ENCODE measurements at regions not wholly inside any gene's neighbourhood (a gene's known extent, or its start where the extent isn't known, plus 50 kb on each side); places are given as distances from the start of the nearest gene placed in this dataset.

GRCh38 chr1:80384083-80384830 is 1377.7 kb upstream of the ADGRL4 start:
- H3K9me3 ChIP-seq (ENCODE audit: control insufficient read depth, insufficient read depth, low read length), result no peaks in the 10 kb centered on the region
- H3K9ac ChIP-seq (ENCODE audit: low read depth, low read length), result no peak overlapping the region
- no peaks in the 10 kb centered on the region for H3K36me3 ChIP-seq (ENCODE audit: control insufficient read depth, insufficient read depth, low read length)
- H3K4me3 ChIP-seq (ENCODE audit: low read depth, low read length), result no peak overlapping the region
- no peaks in the 10 kb centered on the region for H3K27me3 ChIP-seq (ENCODE audit: control insufficient read depth, insufficient read depth, low read length)
- H3K4me1 ChIP-seq (ENCODE audit: control insufficient read depth, insufficient read depth, low read length), result peaks cover 9% of the 10 kb centered on the region; the same call in 1 of the 2 replicates
- no peak overlapping the region for H3K27ac ChIP-seq (ENCODE audit: low read depth, low read length)

DNA sequence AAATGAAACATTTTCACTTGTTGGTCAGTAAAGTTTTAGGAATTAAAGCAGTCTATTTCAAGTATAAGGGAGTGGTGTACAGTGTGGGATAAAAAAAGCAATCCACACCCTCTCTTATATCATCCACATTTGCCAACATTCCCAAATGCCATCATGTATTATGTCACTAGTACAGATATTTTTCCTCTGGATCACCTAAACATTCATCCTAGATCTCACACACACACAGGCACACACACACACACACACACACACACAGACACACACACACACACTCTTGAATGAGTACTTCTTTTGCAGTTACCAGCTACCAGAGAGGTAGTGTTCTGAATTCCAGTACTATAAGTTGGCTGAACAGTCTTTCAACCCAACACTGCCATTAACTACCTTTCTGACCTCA is 1369.1 kb upstream of the ADGRL4 start:
- H3K9me3 ChIP-seq (ENCODE audit: control insufficient read depth, insufficient read depth, low read length), result no peaks in the 10 kb centered on the region
- no peak overlapping the region for H3K27ac ChIP-seq (ENCODE audit: low read depth, low read length)

DNA sequence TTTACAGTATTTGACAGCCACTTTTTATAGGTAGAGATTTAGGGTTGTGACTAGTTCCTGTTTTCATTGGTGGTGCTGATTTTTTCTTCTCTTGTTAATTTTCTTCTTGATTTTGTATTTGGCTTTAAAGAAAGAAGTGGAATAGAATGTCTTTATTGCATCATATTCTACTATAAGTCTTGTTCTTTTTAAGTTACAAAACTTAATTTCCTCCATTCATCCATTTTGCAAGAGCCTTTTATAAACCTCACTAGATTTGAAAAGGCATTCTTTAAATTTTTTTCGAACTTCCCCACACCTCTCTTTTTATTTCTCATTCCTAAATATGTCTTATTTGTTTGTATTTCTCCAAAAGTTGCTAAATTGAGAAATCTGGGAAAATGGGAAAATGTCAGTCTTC is 1368.6 kb upstream of the ADGRL4 start:
- Histone ChIP-seq H3K9me3 (ENCODE audit: control insufficient read depth, insufficient read depth, low read length) (no peaks in the 10 kb centered on the region), H3K27ac (ENCODE audit: low read depth, low read length) (no peak overlapping the region), H3K36me3 (ENCODE audit: control insufficient read depth, insufficient read depth, low read length) (no peaks in the 10 kb centered on the region)

More for the DNA sequence above, 1369.1 kb upstream of the ADGRL4 start:
- Histone ChIP-seq H3K4me1 (ENCODE audit: control insufficient read depth, insufficient read depth, low read length) (no peaks in the 10 kb centered on the region), H3K9ac (ENCODE audit: low read depth, low read length) (no peak overlapping the region), H3K4me3 (ENCODE audit: low read depth, low read length) (no peak overlapping the region), H3K27me3 (ENCODE audit: control insufficient read depth, insufficient read depth, low read length) (no peaks in the 10 kb centered on the region), H3K36me3 (ENCODE audit: control insufficient read depth, insufficient read depth, low read length) (no peaks in the 10 kb centered on the region)

GRCh38 chr1:80369780-80370179 is 1363.2 kb upstream of the ADGRL4 start:
- Histone ChIP-seq H3K4me3 (ENCODE audit: low read depth, low read length) (no peak overlapping the region), H3K4me1 (ENCODE audit: control insufficient read depth, insufficient read depth, low read length) (peaks cover 6% of the 10 kb centered on the region; the same call in 1 of the 2 replicates), H3K9ac (ENCODE audit: low read depth, low read length) (no peak overlapping the region), H3K36me3 (ENCODE audit: control insufficient read depth, insufficient read depth, low read length) (no peaks in the 10 kb centered on the region), H3K9me3 (ENCODE audit: control insufficient read depth, insufficient read depth, low read length) (no peaks in the 10 kb centered on the region), H3K27me3 (ENCODE audit: control insufficient read depth, insufficient read depth, low read length) (no peaks in the 10 kb centered on the region), H3K27ac (ENCODE audit: low read depth, low read length) (no peak overlapping the region)

More for the DNA sequence above, 1368.6 kb upstream of the ADGRL4 start:
- Histone ChIP-seq H3K9ac (ENCODE audit: low read depth, low read length) (no peak overlapping the region), H3K27me3 (ENCODE audit: control insufficient read depth, insufficient read depth, low read length) (no peaks in the 10 kb centered on the region), H3K4me1 (ENCODE audit: control insufficient read depth, insufficient read depth, low read length) (no peaks in the 10 kb centered on the region), H3K4me3 (ENCODE audit: low read depth, low read length) (no peak overlapping the region)

- no peak overlapping the region for H3K9ac ChIP-seq (ENCODE audit: low read depth, low read length)
- H3K4me1 ChIP-seq (ENCODE audit: control insufficient read depth, insufficient read depth, low read length), result peaks cover 6% of the 10 kb centered on the region; the same call in 1 of the 2 replicates
- H3K27ac ChIP-seq (ENCODE audit: low read depth, low read length), result no peak overlapping the region
- no peaks in the 10 kb centered on the region for H3K9me3 ChIP-seq (ENCODE audit: control insufficient read depth, insufficient read depth, low read length)
- H3K27me3 ChIP-seq (ENCODE audit: control insufficient read depth, insufficient read depth, low read length), result no peaks in the 10 kb centered on the region
- H3K4me3 ChIP-seq (ENCODE audit: low read depth, low read length), result no peak overlapping the region
- H3K36me3 ChIP-seq (ENCODE audit: control insufficient read depth, insufficient read depth, low read length), result no peaks in the 10 kb centered on the region
Observed at GRCh38 chr1:80367058-80367457, 1360.5 kb upstream of the ADGRL4 start.

DNA sequence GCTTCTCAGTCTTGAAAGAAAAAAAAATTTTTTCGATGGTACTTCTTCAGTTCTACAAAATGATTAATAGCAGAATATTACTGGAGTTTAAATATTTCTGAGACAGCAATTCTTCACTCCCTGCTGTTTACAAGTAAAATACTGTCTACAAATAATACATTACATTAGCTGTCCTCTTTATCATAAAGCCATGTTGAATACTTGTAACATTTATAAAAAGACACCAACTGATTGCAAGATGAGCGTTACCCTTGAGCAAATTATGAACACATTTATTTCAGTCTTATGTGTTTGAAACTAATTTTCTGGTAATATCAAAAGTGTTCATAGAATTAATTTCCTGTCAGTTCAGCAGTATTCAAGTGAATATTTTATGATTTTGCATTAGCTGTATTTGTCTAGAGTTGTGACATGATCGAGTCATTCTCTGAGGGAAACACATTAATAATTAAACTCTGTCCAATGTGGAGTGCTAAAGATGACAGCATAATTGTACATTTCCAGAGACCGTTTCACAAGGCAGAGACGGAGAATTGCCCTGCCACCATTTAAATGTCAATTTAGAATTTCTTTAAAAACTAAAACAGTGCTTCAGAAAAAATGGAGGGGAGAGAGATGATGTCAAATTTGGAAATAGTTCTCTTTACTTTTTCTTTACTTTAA is 1359.0 kb upstream of the ADGRL4 start:
- Histone ChIP-seq H3K9me3 (ENCODE audit: control insufficient read depth, insufficient read depth, low read length) (no peaks in the 10 kb centered on the region), H3K27ac (ENCODE audit: low read depth, low read length) (no peak overlapping the region), H3K27me3 (ENCODE audit: control insufficient read depth, insufficient read depth, low read length) (no peaks in the 10 kb centered on the region), H3K36me3 (ENCODE audit: control insufficient read depth, insufficient read depth, low read length) (no peaks in the 10 kb centered on the region), H3K4me1 (ENCODE audit: control insufficient read depth, insufficient read depth, low read length) (peaks cover 6% of the 10 kb centered on the region; the same call in 1 of the 2 replicates), H3K4me3 (ENCODE audit: low read depth, low read length) (no peak overlapping the region), H3K9ac (ENCODE audit: low read depth, low read length) (no peak overlapping the region)

GRCh38 chr1:80363689-80364475 is 1357.4 kb upstream of the ADGRL4 start:
- peaks cover 6% of the 10 kb centered on the region; the same call in 1 of the 2 replicates for H3K4me1 ChIP-seq (ENCODE audit: control insufficient read depth, insufficient read depth, low read length)
- no peaks in the 10 kb centered on the region for H3K36me3 ChIP-seq (ENCODE audit: control insufficient read depth, insufficient read depth, low read length)
- H3K9me3 ChIP-seq (ENCODE audit: control insufficient read depth, insufficient read depth, low read length), result no peaks in the 10 kb centered on the region
- H3K9ac ChIP-seq (ENCODE audit: low read depth, low read length), result no peak overlapping the region
- H3K27me3 ChIP-seq (ENCODE audit: control insufficient read depth, insufficient read depth, low read length), result no peaks in the 10 kb centered on the region
- no peak overlapping the region for H3K27ac ChIP-seq (ENCODE audit: low read depth, low read length)
- H3K4me3 ChIP-seq (ENCODE audit: low read depth, low read length), result no peak overlapping the region

- Histone ChIP-seq H3K27ac (ENCODE audit: low read depth, low read length) (no peak overlapping the region), H3K9me3 (ENCODE audit: control insufficient read depth, insufficient read depth, low read length) (no peaks in the 10 kb centered on the region), H3K4me1 (ENCODE audit: control insufficient read depth, insufficient read depth, low read length) (no peaks in the 10 kb centered on the region)
Observed at GRCh38 chr1:80359666-80360065, 1353.1 kb upstream of the ADGRL4 start.

DNA sequence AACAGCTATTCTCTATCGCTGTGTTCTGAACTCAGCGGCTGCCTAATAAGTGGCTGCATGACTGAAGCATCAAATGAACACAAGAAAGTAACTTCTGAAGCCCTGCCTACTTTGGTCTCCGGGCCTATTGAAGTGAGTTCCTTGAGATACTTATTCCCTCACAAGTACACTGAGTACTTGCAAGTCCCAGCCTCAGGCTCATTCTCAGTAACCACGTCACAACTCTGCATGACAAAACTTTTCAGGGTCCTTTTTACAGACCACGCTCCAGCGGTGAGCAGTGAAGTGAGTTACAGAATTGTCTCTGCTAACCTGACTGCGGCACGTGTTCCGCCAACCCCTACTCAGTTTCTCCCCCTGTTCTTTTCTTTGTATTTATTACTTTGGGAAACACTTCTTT is 1342.7 kb upstream of the ADGRL4 start:
- Histone ChIP-seq H3K9me3 (ENCODE audit: control insufficient read depth, insufficient read depth, low read length) (no peaks in the 10 kb centered on the region), H3K4me1 (ENCODE audit: control insufficient read depth, insufficient read depth, low read length) (no peaks in the 10 kb centered on the region), H3K27me3 (ENCODE audit: control insufficient read depth, insufficient read depth, low read length) (no peaks in the 10 kb centered on the region), H3K9ac (ENCODE audit: low read depth, low read length) (no peak overlapping the region), H3K27ac (ENCODE audit: low read depth, low read length) (no peak overlapping the region), H3K4me3 (ENCODE audit: low read depth, low read length) (no peak overlapping the region), H3K36me3 (ENCODE audit: control insufficient read depth, insufficient read depth, low read length) (no peaks in the 10 kb centered on the region)

More at GRCh38 chr1:80359666-80360065, 1353.1 kb upstream of the ADGRL4 start:
- no peaks in the 10 kb centered on the region for H3K27me3 ChIP-seq (ENCODE audit: control insufficient read depth, insufficient read depth, low read length)
- H3K9ac ChIP-seq (ENCODE audit: low read depth, low read length), result no peak overlapping the region
- H3K4me3 ChIP-seq (ENCODE audit: low read depth, low read length), result no peak overlapping the region
- H3K36me3 ChIP-seq (ENCODE audit: control insufficient read depth, insufficient read depth, low read length), result no peaks in the 10 kb centered on the region

- Histone ChIP-seq H3K9ac (ENCODE audit: low read depth, low read length) (no peak overlapping the region), H3K9me3 (ENCODE audit: control insufficient read depth, insufficient read depth, low read length) (no peaks in the 10 kb centered on the region), H3K27ac (ENCODE audit: low read depth, low read length) (no peak overlapping the region), H3K36me3 (ENCODE audit: control insufficient read depth, insufficient read depth, low read length) (no peaks in the 10 kb centered on the region), H3K27me3 (ENCODE audit: control insufficient read depth, insufficient read depth, low read length) (no peaks in the 10 kb centered on the region), H3K4me1 (ENCODE audit: control insufficient read depth, insufficient read depth, low read length) (peaks cover 3% of the 10 kb centered on the region; the same call in 1 of the 2 replicates), H3K4me3 (ENCODE audit: low read depth, low read length) (no peak overlapping the region)
Observed at GRCh38 chr1:80341021-80341420, 1334.5 kb upstream of the ADGRL4 start.

Measured in HUES48 (cell line).